IPS DF 4.7 (cell line): ENCODE measurements at regions not wholly inside any gene's neighbourhood (a gene's known extent, or its start where the extent isn't known, plus 50 kb on each side); places are given as distances from the start of the nearest gene placed in this dataset.
"Not testable (repeated sequence)": the region's sequence is repeated elsewhere in the genome, so short reads cannot be mapped to it uniquely, and the experiment has no call there.

Experiments
- DNase-seq: peaks from one replicate; pipeline ENCODE4 v3.0.0-alpha.2; 2013; ENCODE audit warnings: low spot score; ENCODE audit errors: extremely low read depth

DNA sequence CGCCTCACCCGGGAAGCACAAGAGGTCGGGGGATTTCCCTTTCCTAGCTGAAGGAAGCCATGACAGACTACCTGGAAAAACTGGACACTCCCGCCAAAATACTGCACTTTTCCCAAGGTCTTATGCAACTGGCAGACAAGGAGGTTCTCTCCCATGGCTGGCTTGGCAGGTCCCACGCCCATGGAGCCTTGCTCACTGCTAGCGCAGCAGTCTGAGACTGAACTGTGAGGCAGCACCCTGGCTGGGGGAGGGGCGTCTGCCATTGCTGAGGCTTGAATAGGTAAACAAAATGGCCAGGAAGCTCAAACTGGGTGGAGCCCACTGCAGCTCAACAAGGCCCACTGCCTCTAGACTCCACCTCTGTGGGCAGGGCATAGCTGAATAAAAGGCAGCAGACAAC lies 92.1 kb downstream of the C4BPA start:
- DNase-seq = not testable (repeated sequence)

DNA sequence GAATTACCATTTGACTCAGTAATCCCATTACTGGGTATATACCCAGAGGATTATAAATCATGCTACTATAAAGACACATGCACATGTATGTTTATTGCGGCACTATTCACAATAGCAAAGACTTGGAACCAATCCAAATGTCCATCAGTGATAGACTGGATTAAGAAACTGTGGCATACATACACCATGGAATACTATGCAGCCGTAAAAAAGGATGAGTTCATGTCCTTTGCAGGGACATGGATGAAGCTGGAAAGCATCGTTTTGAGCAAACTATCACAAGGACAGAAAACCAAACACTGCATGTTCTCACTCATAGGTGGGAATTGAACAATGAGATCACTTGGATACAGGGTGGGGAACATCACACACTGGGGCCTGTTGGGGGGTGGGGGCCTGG lies 97.5 kb downstream of the C4BPA start:
- not testable (repeated sequence) for DNase-seq

DNA sequence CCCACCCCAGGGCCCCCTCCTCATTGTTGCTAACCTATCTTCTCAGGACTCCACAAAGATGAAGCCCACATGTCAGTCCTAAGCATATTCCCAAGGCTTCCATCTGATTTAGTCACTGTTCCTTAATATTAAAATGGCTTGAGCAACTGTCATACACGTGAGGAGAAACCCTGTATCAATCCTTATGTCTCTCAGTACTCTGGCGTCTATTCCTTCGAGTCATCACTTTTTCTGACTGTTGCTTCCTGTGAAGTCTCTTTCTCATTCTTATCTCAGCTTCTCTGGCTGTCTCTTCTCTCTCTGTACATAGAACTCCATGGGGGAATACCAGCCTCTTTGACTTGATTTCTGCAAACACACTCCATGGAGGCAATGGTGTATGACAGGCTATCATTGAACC lies 98.4 kb downstream of the C4BPA start:
- DNase-seq = no peak

GRCh38 chr1:207203541-207203940 lies 99.5 kb downstream of the C4BPA start:
- no peak for DNase-seq

DNA sequence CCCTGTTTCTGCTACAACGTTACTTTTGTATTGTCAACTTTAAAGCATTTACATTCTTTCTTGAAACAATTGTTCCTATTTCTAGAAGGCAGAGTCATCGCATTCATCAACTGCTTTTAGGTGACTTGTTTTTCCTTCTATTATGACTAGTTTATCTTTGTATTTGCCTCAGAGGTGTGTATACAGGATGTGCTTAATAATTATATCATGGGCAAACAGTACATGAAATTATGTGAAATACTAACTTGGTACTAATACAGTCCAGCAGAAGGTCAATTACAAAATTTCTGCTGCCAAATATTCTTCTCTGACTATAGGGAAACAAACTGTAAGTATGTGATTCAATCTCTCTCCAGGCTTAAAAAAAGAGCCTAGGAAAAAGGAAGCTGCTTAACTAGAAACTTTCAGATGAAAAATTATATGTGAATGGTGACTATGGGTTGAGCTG lies 101.6 kb downstream of the C4BPA start:
- no peak for DNase-seq

DNA sequence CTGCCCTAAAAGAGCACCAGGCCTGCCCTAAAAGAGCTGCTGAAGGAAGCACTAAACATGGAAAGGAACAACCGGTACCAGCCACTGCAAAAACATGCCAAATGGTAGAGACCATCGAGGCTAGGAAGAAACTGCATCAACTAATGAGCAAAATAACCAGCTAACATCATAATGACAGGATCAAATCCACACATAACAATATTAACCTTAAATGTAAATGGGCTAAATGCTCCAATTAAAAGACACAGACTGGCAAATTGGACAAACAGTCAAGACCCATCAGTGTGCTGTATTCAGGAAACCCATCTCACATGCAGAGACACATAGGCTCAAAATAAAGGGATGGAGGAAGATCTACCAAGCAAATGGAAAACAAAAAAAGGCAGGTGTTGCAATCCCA lies 104.7 kb downstream of the C4BPA start:
- not testable (repeated sequence) for DNase-seq

GRCh38 chr1:207214453-207214852 lies 107.0 kb upstream of the CD55 start:
- no peak for DNase-seq

DNA sequence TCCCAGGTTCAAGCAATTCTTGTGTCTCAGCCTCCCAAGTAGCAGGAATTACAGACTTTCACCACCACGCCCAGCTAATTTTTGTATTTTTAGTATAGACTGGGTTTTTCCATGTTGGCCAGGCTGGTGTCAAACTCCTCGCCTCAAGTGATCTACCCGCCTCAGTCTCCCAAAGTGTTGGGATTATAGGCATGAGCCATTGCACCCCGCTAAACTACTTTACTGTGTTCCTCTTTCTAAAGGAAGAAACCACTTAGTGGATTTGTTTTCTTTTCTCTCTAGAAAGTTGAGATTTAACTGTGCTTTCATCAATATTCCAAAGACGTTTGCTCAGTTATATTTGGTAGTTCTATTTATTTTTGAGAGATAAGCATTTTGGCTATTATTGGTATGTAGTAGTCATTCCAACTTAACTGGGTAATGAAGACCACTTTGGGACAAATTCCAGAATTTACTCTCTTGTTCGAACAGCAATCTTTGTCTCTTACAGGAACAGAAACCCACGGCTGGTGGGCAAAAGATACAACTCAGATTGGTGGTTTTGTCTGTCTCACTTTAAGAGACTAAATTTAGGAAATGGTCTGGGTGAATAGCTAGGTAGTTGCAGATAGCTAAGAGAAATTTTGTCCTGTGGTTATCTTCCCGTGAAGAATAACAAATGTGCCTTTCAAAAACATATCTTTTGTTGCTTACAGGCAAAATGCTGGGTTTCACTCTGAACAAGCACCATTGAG lies 103.5 kb upstream of the CD55 start:
- no peak for DNase-seq

- no peak for DNase-seq
Measured at GRCh38 chr1:207218512-207219362, 102.7 kb upstream of the CD55 start.

DNA sequence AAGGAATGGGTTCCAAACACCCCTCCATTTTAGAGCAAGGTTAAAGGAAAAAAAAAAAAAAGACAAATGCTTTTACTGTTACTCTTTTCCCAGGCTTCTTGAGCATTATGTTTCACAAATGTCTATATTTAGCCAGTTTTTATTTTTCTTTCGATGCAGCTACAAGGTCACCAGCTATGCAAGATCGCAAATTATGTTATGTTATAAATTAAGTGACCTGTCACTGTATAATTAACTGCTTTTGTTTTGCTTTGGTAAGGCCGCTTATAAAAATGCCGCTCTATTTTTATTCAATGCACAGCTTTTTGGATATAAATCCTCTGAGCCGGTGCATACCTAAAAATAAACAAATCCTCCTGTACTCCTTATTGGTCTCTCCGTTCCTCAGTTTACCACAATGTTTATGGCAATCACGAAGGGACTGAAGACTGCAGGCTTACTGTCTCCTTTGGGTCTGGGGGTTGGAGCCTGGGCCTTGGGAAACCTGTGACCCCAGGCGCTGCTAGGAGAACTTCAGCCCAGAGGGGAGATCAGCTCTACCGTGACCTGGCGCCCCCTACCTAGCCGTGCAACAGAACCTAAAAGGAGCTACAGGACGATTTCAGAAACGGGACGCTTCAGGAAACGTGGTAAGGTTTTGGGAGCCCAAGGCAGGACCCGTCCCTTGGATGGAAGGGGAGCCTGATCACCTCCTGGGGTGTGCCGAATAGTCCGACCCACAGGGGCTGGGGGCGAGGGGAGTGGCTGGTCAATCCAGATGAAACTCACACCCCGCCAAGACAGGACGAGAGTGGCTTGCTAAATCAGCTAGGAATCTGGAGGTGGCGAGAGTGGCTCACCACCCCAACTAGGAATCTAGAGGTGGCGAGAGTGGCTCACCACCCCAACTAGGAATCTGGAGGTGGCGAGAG lies 101.2 kb upstream of the CD55 start:
- no peak for DNase-seq

GRCh38 chr1:207221934-207222351 lies 99.5 kb upstream of the CD55 start:
- no peak for DNase-seq

DNA sequence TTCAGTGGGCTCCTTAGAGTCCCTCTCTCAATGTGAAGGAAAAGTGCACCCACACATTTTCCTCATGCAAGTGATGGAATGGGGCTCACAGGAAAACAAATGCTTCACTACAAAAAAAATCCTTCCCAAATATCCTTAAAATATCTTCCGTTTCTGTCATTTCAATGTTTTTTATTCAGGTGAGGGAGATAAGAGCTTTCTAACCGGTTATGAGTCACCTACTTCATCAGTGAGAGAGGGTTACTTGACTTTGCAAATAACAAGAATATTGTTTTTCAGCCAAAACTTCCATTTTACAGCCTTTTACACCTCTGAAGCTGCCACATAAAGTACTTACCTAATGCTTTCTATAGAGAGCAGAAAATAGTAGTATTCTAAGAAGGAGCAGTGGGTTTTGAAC lies 98.3 kb upstream of the CD55 start:
- no peak for DNase-seq

DNA sequence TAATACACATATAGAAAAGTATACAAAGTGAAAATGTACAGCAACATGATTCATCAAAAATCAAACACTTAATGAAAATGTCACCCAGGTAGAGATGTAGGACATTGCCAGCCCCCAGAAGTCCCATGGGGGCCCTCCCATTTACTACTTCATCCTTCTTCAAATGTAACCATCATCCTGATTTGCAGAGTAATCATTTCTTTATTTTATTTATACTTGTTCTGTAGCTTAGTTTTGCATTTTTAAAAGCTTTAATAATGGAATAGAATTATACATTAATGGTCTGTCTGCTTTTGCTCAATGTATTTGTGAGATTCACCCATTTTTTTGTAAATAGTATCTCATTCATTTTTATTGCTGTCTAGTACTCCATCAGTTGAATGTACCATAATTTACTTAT lies 96.8 kb upstream of the CD55 start:
- DNase-seq = no peak

DNA sequence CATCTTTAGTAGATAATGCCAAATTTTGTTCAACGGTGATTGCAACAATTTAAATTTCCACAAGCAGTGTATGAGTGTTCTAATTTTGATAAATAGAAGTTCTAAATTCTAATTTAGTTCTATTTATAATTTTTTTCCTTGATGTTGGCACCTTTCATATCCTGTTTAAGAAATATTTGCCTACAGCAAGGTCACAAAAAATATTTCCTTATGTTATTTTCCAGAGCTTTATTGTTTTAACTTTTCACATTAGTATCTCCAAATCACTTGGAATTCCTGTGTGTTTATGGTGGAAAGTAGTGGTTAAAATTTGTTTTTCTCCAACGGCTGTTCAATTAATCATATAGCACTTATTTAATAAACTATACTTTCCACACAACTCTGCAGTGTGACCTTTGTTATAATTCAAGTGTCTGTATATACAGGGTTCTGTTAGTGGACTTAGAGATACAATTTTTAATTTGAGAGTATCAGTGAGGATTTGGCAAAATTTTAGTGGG lies 94.3 kb upstream of the CD55 start:
- DNase-seq = no peak

- DNase-seq = no peak
Measured at GRCh38 chr1:207228987-207229386, 92.5 kb upstream of the CD55 start.

- no peak for DNase-seq
Measured at GRCh38 chr1:207230441-207230840, 91.0 kb upstream of the CD55 start.

DNA sequence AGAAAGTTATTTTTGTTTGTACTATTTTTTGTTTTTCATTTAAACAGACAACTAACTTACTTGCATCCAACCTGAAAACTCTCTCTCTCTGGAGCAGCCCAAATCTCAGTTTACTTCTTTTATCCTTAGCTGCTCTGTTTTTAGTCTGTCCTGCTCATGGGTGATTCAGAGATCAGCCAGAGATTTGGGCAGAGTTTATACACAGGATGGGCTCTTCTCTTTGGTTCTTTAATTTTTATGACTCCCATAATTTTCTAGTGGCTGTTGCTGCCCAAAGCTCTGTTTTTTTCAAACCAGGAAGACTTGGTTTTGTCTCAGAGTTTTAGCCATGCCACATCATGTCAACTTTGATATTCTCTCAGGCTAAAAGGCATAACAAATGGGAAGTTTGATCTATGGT lies 86.8 kb upstream of the CD55 start:
- DNase-seq = no peak

DNA sequence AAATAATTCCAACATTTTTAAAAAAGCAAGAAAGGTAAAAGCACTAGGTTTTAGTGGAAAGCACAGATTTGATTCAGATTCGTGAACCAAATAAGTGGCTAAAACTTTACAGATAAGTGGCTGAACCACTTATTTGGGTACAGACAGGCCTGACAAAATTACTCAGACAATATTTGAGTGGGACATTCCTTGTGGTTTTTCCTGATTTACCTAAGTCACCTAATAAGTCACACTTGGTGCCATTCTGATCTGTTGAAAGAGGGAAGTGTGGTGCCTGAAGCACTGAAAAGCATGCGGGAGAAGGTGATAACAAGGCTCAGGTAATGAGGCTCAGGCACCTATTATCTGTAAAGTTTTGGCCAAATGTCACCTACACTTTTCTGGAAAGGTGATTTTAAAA lies 81.6 kb upstream of the CD55 start:
- no peak for DNase-seq

- DNase-seq = no peak
Measured at GRCh38 chr1:207240325-207241101, 81.0 kb upstream of the CD55 start.

DNA sequence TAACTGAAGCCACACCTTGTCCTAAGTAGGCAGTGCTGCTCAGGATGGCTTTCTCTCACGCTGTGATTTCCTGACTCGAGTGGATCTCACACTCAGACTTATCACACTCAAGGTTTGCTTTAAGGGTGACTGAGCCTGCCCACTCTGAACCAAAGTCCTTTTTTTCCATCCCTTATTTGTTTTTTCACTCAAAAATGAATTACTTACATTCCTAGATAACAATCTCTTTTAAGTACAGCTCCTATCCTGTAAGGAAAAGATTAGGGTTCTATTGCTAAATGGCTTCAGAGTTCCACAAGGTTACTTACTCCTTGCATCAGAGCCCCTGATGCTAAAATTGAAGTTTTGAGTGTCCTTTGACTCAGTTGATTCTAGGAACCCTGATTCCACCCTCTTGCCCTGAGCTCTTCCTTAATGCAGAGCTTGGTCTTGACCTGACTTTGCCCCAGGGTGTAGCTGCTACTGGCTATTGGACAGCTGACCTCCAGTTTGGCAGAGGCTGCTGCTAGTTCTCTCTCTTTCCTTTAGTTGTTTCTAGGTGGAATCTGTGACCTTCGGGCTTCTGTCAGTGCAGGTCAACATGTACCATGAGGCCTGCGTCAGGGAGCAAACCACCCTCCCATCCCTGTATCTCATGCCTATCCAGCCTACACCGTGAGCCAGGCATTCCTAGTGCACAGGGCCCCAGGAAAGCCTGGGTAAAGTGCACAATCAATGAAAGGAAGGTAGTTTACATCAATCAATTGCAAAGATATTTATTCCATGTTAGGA lies 80.1 kb upstream of the CD55 start:
- DNase-seq = no peak
